Liver (tissue), 8 donors: ENCODE measurements at regions not wholly inside any gene's neighbourhood (a gene's known extent, or its start where the extent isn't known, plus 50 kb on each side); places are given as distances from the start of the nearest gene placed in this dataset.

Experiments used
- DNase-seq: peaks from one replicate; pipeline ENCODE4 v3.0.0-alpha.2; 2017; ENCODE audit warnings: low spot score
- H3K27ac ChIP-seq, 2 donors: one replicate each; pipeline ENCODE4 v1.7.0; 2013; ENCODE audit warnings: inconsistent platforms in 2 of 2, low read length in 2 of 2, control low read depth in 1 of 2, low read depth in 1 of 2, mild to moderate bottlenecking in 1 of 2
- H3K27me3 ChIP-seq, 4 donors: one replicate each; pipeline versions ENCODE4 v1.6.1 to v1.7.0; 2013; ENCODE audit warnings: low read length in 3 of 4, inconsistent platforms in 1 of 4, mild to moderate bottlenecking in 1 of 4, moderate library complexity in 1 of 4; ENCODE audit not compliant: control insufficient read depth in 4 of 4, insufficient read depth in 4 of 4
- H3K36me3 ChIP-seq, 4 donors: one replicate each; pipeline versions ENCODE4 v1.6.1 to v1.7.0; 2013; ENCODE audit warnings: low read length in 3 of 4, mild to moderate bottlenecking in 3 of 4, low read depth in 1 of 4, moderate library complexity in 1 of 4; ENCODE audit not compliant: control insufficient read depth in 4 of 4, insufficient read depth in 3 of 4
- H3K4me1 ChIP-seq, 4 donors: one replicate each; pipeline versions ENCODE4 v1.6.1 to v1.7.0; 2013; ENCODE audit warnings: low read length in 3 of 4, mild to moderate bottlenecking in 3 of 4, moderate library complexity in 1 of 4; ENCODE audit not compliant: control insufficient read depth in 4 of 4, insufficient read depth in 4 of 4
- H3K4me3 ChIP-seq, 3 donors: one replicate each; pipeline versions ENCODE4 v1.6.1 to v1.7.0; 2013; ENCODE audit warnings: low read length in 3 of 3, control low read depth in 1 of 3, low read depth in 1 of 3, mild to moderate bottlenecking in 1 of 3
- H3K9ac ChIP-seq, 2 donors: one replicate each; pipeline ENCODE4 v1.7.0; 2013; ENCODE audit warnings: low read length in 2 of 2, mild to moderate bottlenecking in 2 of 2, moderate library complexity in 2 of 2, control low read depth in 1 of 2, low read depth in 1 of 2
- H3K9me3 ChIP-seq, 4 donors: one replicate each; pipeline versions ENCODE4 v1.6.1 to v1.7.0; 2013; ENCODE audit warnings: low read length in 3 of 4; ENCODE audit not compliant: control insufficient read depth in 4 of 4
- EGR1 ChIP-seq, 2 donors: IDR thresholded peaks; 2 replicates each; pipeline ENCODE4 v1.6.1; 2016 to 2018; ENCODE audit warnings: antibody characterized with exemption in 2 of 2, low read depth in 2 of 2
- FOXA1 ChIP-seq: IDR thresholded peaks from 2 replicates; pipeline ENCODE4 v1.6.1; 2016; ENCODE audit warnings: antibody characterized with exemption
- FOXA2 ChIP-seq: IDR thresholded peaks from 2 replicates; pipeline ENCODE4 v1.6.1; 2016; ENCODE audit warnings: antibody characterized with exemption
- GABPA ChIP-seq, 2 donors: IDR thresholded peaks in 1 of 2; conservative IDR thresholded peaks in 1 of 2; 2 replicates each; pipeline ENCODE4 v1.6.1; 2016; ENCODE audit warnings: antibody characterized with exemption in 2 of 2, mild to moderate bottlenecking in 1 of 2, moderate library complexity in 1 of 2
- HNF4A ChIP-seq, 2 donors: conservative IDR thresholded peaks; 2 replicates each; pipeline ENCODE4 v1.6.1; 2016; ENCODE audit warnings: antibody characterized with exemption in 2 of 2, mild to moderate bottlenecking in 2 of 2
- HNF4G ChIP-seq: IDR thresholded peaks from 2 replicates; pipeline ENCODE4 v1.6.1; 2016; ENCODE audit warnings: antibody characterized with exemption
- JUND ChIP-seq, 2 donors: IDR thresholded peaks; 2 replicates each; pipeline ENCODE4 v1.6.1; 2016; ENCODE audit warnings: antibody characterized with exemption in 2 of 2
- NR2F2 ChIP-seq: IDR thresholded peaks from 2 replicates; pipeline ENCODE4 v1.6.1; 2016; ENCODE audit warnings: antibody characterized with exemption
- SP1 ChIP-seq: IDR thresholded peaks from 2 replicates; pipeline ENCODE4 v1.6.1; 2018; ENCODE audit warnings: antibody characterized with exemption, mild to moderate bottlenecking
- TAF1 ChIP-seq: conservative IDR thresholded peaks from 2 replicates; pipeline ENCODE4 v1.6.1; 2016; ENCODE audit warnings: antibody characterized with exemption, mild to moderate bottlenecking
- YY1 ChIP-seq: IDR thresholded peaks from 2 replicates; pipeline ENCODE4 v1.6.1; 2016; ENCODE audit warnings: antibody characterized with exemption, mild to moderate bottlenecking
- WGBS: extraction: QIAGEN DNeasy Blood & Tissue Kit; methylation state at CpG from one replicate; pipeline ENCODE4 v1.1.7; 2013; 5-methylcytosine and 5-hydroxymethylcytosine counted together
- TF ChIP-seq, protein P1 (sequence below): IDR thresholded peaks from 2 replicates; pipeline ENCODE4 v1.6.1; 2016; ENCODE audit warnings: antibody characterized with exemption, mild to moderate bottlenecking
- TF ChIP-seq, protein P2 (sequence below): fragments of 150-350 bp; IDR thresholded peaks from 2 replicates; pipeline ENCODE4 v1.5.1; 2017; ENCODE audit warnings: improper control_type of control experiment, low read depth, low read length; ENCODE audit not compliant: missing input control
- TF ChIP-seq, protein P3 (sequence below): IDR thresholded peaks from 2 replicates; pipeline ENCODE4 v1.6.1; 2016; ENCODE audit warnings: antibody characterized with exemption
- TF ChIP-seq, protein P4 (sequence below): IDR thresholded peaks from 2 replicates; pipeline ENCODE4 v1.6.1; 2016; ENCODE audit warnings: antibody characterized with exemption
- TF ChIP-seq, protein P5 (sequence below): IDR thresholded peaks from 2 replicates; pipeline ENCODE4 v1.6.1; 2016; ENCODE audit warnings: antibody characterized with exemption
- donor health status: healthy.
- donor health status: healthy.
- donor health status: healthy.
- donor health status: healthy.
- donor health status: healthy.

DNA sequence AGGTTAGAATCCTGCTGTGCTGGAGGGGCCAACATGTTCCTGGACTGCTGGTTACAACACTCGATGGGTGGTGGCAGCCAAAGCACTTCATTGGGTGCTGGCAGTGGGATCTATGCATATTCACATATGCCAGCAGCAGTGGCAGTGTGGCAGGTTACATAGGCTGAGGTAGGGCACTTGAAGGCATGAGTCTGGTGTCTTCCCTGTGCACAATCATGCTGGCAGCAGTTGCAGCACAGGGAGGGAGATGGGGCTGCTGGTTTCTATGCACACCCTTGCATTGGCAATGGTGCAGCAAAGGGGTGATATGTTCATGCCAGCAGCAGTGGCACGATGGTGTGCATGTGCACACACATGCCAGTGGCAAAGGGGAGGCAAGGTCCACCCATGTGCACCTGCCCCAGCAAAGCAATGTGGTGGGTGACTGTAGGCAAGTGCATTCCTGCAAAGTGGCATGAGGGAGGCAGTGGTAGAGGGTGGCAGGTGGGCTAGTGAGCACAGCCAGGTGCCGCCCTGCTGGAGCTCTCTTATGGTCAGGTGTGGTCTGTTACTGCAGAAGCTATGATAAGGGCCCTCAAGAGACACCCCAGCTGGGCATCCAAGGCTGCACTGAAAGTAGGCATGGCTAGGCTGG lies 356.2 kb upstream of the STEAP1 start:
- DNase-seq: no peak
- no peaks in the 10 kb centered on the region for H3K27me3 ChIP-seq
- TF ChIP-seq HNF4A (conservative IDR thresholded peaks at IDR 0.05) (no peak), EGR1 (IDR thresholded peaks at IDR 0.05; ENCODE audit: low read depth in 2 of 2) (no peak), YY1 (no peak), FOXA1 (no peak), TAF1 (no peak), JUND (IDR thresholded peaks at IDR 0.05) (no peak), FOXA2 (no peak), HNF4G (no peak)
- TF ChIP-seq, protein P1, sequence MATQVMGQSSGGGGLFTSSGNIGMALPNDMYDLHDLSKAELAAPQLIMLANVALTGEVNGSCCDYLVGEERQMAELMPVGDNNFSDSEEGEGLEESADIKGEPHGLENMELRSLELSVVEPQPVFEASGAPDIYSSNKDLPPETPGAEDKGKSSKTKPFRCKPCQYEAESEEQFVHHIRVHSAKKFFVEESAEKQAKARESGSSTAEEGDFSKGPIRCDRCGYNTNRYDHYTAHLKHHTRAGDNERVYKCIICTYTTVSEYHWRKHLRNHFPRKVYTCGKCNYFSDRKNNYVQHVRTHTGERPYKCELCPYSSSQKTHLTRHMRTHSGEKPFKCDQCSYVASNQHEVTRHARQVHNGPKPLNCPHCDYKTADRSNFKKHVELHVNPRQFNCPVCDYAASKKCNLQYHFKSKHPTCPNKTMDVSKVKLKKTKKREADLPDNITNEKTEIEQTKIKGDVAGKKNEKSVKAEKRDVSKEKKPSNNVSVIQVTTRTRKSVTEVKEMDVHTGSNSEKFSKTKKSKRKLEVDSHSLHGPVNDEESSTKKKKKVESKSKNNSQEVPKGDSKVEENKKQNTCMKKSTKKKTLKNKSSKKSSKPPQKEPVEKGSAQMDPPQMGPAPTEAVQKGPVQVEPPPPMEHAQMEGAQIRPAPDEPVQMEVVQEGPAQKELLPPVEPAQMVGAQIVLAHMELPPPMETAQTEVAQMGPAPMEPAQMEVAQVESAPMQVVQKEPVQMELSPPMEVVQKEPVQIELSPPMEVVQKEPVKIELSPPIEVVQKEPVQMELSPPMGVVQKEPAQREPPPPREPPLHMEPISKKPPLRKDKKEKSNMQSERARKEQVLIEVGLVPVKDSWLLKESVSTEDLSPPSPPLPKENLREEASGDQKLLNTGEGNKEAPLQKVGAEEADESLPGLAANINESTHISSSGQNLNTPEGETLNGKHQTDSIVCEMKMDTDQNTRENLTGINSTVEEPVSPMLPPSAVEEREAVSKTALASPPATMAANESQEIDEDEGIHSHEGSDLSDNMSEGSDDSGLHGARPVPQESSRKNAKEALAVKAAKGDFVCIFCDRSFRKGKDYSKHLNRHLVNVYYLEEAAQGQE: no peak
- TF ChIP-seq, protein P2, sequence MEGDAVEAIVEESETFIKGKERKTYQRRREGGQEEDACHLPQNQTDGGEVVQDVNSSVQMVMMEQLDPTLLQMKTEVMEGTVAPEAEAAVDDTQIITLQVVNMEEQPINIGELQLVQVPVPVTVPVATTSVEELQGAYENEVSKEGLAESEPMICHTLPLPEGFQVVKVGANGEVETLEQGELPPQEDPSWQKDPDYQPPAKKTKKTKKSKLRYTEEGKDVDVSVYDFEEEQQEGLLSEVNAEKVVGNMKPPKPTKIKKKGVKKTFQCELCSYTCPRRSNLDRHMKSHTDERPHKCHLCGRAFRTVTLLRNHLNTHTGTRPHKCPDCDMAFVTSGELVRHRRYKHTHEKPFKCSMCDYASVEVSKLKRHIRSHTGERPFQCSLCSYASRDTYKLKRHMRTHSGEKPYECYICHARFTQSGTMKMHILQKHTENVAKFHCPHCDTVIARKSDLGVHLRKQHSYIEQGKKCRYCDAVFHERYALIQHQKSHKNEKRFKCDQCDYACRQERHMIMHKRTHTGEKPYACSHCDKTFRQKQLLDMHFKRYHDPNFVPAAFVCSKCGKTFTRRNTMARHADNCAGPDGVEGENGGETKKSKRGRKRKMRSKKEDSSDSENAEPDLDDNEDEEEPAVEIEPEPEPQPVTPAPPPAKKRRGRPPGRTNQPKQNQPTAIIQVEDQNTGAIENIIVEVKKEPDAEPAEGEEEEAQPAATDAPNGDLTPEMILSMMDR: no peak
- TF ChIP-seq, protein P3, sequence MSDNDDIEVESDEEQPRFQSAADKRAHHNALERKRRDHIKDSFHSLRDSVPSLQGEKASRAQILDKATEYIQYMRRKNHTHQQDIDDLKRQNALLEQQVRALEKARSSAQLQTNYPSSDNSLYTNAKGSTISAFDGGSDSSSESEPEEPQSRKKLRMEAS: no peak
- TF ChIP-seq, protein P4, sequence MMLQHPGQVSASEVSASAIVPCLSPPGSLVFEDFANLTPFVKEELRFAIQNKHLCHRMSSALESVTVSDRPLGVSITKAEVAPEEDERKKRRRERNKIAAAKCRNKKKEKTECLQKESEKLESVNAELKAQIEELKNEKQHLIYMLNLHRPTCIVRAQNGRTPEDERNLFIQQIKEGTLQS: no peak
- H3K4me3 ChIP-seq: no peak overlapping the region
- H3K36me3 ChIP-seq: no peaks in the 10 kb centered on the region
- 72% methylated on average over 3 of the region's 3 CpGs for WGBS
- H3K9me3 ChIP-seq: peaks cover 0 to 6% (median 2%) of the 10 kb centered on the region in 4 donors
- no peaks in the 10 kb centered on the region for H3K4me1 ChIP-seq
- no peak overlapping the region for H3K27ac ChIP-seq
- H3K9ac ChIP-seq: no peak overlapping the region

DNA sequence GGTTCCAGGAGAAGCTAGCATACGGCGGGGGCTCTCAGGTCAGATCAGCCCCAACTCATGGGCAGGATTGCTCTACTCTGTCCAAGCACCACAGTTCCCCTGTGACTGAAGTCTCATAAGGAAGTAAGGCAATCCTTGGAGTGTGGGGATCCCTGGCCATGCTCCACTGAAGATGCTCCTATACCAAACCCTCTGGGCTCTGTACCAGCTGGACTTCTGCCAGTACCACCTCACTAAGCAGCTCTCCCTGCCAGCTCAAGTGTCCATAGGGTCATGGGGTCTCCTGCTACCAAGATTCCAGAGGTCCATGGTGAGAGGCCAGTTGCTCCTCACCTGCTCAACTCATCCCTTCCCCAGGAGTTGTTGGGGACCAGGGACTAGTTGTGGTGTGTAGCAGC lies 355.7 kb upstream of the STEAP1 start:
- Histone ChIP-seq H3K4me1 (no peaks in the 10 kb centered on the region), H3K9me3 (peaks cover 0 to 6% (median 2%) of the 10 kb centered on the region in 4 donors), H3K27ac (no peak overlapping the region), H3K27me3 (no peaks in the 10 kb centered on the region), H3K9ac (no peak overlapping the region), H3K4me3 (no peak overlapping the region), H3K36me3 (no peaks in the 10 kb centered on the region)
- DNase-seq: no peak
- 96% methylated on average over 2 of the region's 2 CpGs for WGBS
- TF ChIP-seq YY1 (no peak), SP1 (no peak)

DNA sequence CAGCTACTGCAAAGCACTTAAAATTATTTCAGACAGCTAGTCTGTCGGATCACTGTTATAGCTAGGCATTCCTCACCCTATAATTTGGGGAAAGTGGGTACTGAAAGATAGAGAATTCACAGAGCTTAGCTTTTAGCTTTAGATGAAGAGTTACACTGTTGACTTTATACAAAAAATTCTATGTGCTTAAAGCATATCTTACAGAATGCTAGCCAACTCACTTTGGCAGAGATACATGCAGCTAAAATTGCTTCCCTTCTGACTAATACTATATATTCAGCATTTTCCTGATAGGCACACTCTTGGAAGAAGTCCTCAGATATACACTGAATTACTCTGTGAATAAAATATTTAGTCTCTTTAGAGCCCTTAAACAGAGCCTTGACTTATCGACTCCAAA lies 353.5 kb upstream of the STEAP1 start:
- 80% methylated on average over 2 of the region's 2 CpGs for WGBS
- TF ChIP-seq FOXA2 (no peak), NR2F2 (no peak), SP1 (no peak), HNF4G (no peak), GABPA (IDR thresholded peaks at IDR 0.05 in 1 of 2, conservative IDR thresholded peaks at IDR 0.05 in 1 of 2) (no peak), TAF1 (no peak), FOXA1 (no peak)
- TF ChIP-seq, protein P5, sequence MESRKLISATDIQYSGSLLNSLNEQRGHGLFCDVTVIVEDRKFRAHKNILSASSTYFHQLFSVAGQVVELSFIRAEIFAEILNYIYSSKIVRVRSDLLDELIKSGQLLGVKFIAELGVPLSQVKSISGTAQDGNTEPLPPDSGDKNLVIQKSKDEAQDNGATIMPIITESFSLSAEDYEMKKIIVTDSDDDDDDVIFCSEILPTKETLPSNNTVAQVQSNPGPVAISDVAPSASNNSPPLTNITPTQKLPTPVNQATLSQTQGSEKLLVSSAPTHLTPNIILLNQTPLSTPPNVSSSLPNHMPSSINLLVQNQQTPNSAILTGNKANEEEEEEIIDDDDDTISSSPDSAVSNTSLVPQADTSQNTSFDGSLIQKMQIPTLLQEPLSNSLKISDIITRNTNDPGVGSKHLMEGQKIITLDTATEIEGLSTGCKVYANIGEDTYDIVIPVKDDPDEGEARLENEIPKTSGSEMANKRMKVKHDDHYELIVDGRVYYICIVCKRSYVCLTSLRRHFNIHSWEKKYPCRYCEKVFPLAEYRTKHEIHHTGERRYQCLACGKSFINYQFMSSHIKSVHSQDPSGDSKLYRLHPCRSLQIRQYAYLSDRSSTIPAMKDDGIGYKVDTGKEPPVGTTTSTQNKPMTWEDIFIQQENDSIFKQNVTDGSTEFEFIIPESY: no peak
- TF ChIP-seq, protein P2: no peak
- TF ChIP-seq, protein P4: no peak
- Histone ChIP-seq H3K27ac (no peak overlapping the region), H3K9ac (no peak overlapping the region), H3K36me3 (no peaks in the 10 kb centered on the region), H3K4me3 (no peak overlapping the region), H3K27me3 (no peaks in the 10 kb centered on the region), H3K4me1 (no peaks in the 10 kb centered on the region), H3K9me3 (peaks cover 0 to 6% (median 2%) of the 10 kb centered on the region in 4 donors)
- DNase-seq: no peak
